ENCODE measurements at regions not wholly inside any gene's neighbourhood (a gene's known extent, or its start where the extent isn't known, plus 50 kb on each side); places are given as distances from the start of the nearest gene placed in this dataset.
"Not testable (repeated sequence)": the region's sequence is repeated elsewhere in the genome, so short reads cannot be mapped to it uniquely, and the experiment has no call there.

GRCh38 chr7:106750773-106751172 lies 89.8 kb upstream of the CCDC71L start:
- no peak for DNase-seq

- DNase-seq, result no peak
Measured at GRCh38 chr7:106752367-106752766, 91.4 kb upstream of the CCDC71L start.

GRCh38 chr7:106755024-106755423 lies 94.1 kb upstream of the CCDC71L start:
- not testable (repeated sequence) for DNase-seq

- no peak for DNase-seq
Measured at GRCh38 chr7:106755641-106756040, 94.7 kb upstream of the CCDC71L start.

- no peak for DNase-seq
Measured at GRCh38 chr7:106756071-106756470, 95.1 kb upstream of the CCDC71L start.

GRCh38 chr7:106756884-106757283 lies 95.9 kb upstream of the CCDC71L start:
- no peak for DNase-seq

- no peak for DNase-seq
Measured at GRCh38 chr7:106757846-106758245, 96.9 kb upstream of the CCDC71L start.

- not testable (repeated sequence) for DNase-seq
Measured at GRCh38 chr7:106762845-106763244, 101.9 kb upstream of the CCDC71L start.

GRCh38 chr7:106763717-106764116 lies 101.4 kb upstream of the PIK3CG start:
- no peak for DNase-seq

GRCh38 chr7:106765727-106766355 lies 99.2 kb upstream of the PIK3CG start:
- no peak for DNase-seq

- DNase-seq, result no peak
Measured at GRCh38 chr7:106766551-106766950, 98.5 kb upstream of the PIK3CG start.

GRCh38 chr7:106767078-106767477 lies 98.0 kb upstream of the PIK3CG start:
- DNase-seq, result no peak

- DNase-seq, result no peak
Measured at GRCh38 chr7:106767498-106768323, 97.4 kb upstream of the PIK3CG start.

- no peak for DNase-seq
Measured at GRCh38 chr7:106768324-106768751, 96.7 kb upstream of the PIK3CG start.

- DNase-seq, result no peak
Measured at GRCh38 chr7:106770191-106770590, 94.9 kb upstream of the PIK3CG start.

GRCh38 chr7:106772655-106773108 lies 92.4 kb upstream of the PIK3CG start:
- DNase-seq, result no peak

GRCh38 chr7:106773228-106773627 lies 91.9 kb upstream of the PIK3CG start:
- no peak for DNase-seq

GRCh38 chr7:106773721-106774120 lies 91.4 kb upstream of the PIK3CG start:
- no peak for DNase-seq

GRCh38 chr7:106774213-106774767 lies 90.8 kb upstream of the PIK3CG start:
- DNase-seq, result no peak

- peak; percentile 41 for DNase-seq
Measured at GRCh38 chr7:106774768-106775551, 90.1 kb upstream of the PIK3CG start.

GRCh38 chr7:106775552-106775936 lies 89.5 kb upstream of the PIK3CG start:
- no peak for DNase-seq

- DNase-seq, result no peak
Measured at GRCh38 chr7:106775975-106776607, 89.0 kb upstream of the PIK3CG start.
